ENCODE measurements at regions not wholly inside any gene's neighbourhood (a gene's known extent, or its start where the extent isn't known, plus 50 kb on each side); places are given as distances from the start of the nearest gene placed in this dataset.

DNA sequence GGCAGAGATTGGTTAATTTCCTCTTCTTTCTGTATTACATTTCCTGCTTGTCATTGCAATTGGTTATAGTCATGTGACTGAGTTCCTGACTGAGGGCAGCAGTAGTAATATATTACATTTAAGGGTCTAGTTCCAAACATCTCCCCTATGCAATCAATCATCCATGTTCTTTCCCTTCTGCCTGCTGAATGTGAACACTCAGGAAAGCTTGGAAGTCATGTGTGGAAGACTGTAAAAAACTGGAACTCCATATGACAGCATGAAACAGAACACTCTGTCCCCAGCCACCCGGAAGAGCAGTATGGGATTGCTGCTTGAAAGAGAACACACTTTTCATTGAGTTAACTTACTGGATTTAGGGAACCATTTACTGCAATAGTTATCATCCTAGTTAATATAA is 459.7 kb upstream of the SEMA3A start:
- intact Hi-C loops (cut with micrococcal nuclease; ENCODE audit: unreplicated experiment) (no loop called here), in situ Hi-C loops (cut with MboI) (no loop called here)
- no peaks in the 10 kb centered on the region for H3K27me3 ChIP-seq (replicated peaks in 1 of 2; ENCODE audit: control insufficient read depth in 2 of 2, insufficient read depth in 2 of 2, low read length in 1 of 2)
- no peaks in the 10 kb centered on the region for H3K9me3 ChIP-seq (replicated peaks; ENCODE audit: control insufficient read depth, insufficient read depth, low read length)
- no peaks in the 10 kb centered on the region for H3K36me3 ChIP-seq (ENCODE audit: control insufficient read depth in 2 of 2, insufficient read depth in 2 of 2, low read length in 1 of 2)
- H4K20me1 ChIP-seq (ENCODE audit: control insufficient read depth, insufficient read depth) = no peaks in the 10 kb centered on the region
- DNase-seq (ENCODE audit: low read depth, low spot score) (no peak), FAIRE-seq (no peak), ATAC-seq (no peak)
- no TSS peak for BruUV-seq (replicated peaks)
- no peak overlapping the region for H3K27ac ChIP-seq (ENCODE audit: control insufficient read depth, insufficient read depth)
- WGBS (ENCODE audit: insufficient coverage, insufficient replicate concordance, low lambda C conversion rate, missing lambda C conversion rate) = 79% methylated on average over 1 of the region's 1 CpG
- RAD21 ChIA-PET (ENCODE audit: unreplicated experiment) = no interaction called here
- no peaks in the 10 kb centered on the region for H3K79me2 ChIP-seq (ENCODE audit: control insufficient read depth, insufficient read depth, low read length)
- TF ChIP-seq SUZ12 (IDR thresholded peaks at IDR 0.05; ENCODE audit: unreplicated experiment) (no peak), KDM1A (IDR thresholded peaks at IDR 0.05; ENCODE audit: borderline replicate concordance) (no peak), TCF7 (IDR thresholded peaks at IDR 0.05; ENCODE audit: borderline replicate concordance) (no peak), HDGF (IDR thresholded peaks at IDR 0.05) (no peak)
- SMC1A ChIA-PET (ENCODE audit: uncharacterized antibody, unreplicated experiment) = interaction anchor here (1.1 kb wide), 1 partner anchor 18 kb away, joined by 3 read pairs; no protein-coding TSS in a partner anchor
- H3K4me2 ChIP-seq (ENCODE audit: control insufficient read depth, insufficient read depth) = no peak overlapping the region
- no peak overlapping the region for H2AFZ ChIP-seq (ENCODE audit: control insufficient read depth, low read depth, low read length)
- H3K9ac ChIP-seq (ENCODE audit: control insufficient read depth, insufficient read depth, low read length) = no peak overlapping the region
- H3K4me3 ChIP-seq = no peak overlapping the region
- H3K4me1 ChIP-seq (ENCODE audit: control insufficient read depth, insufficient read depth, low read length) = no peaks in the 10 kb centered on the region
- POLR2A ChIA-PET = no interaction called here
- CTCF ChIA-PET = interaction anchor here (0.6 kb wide), 1 partner anchor 18 kb away, joined by 3 read pairs; no protein-coding TSS in a partner anchor

DNA sequence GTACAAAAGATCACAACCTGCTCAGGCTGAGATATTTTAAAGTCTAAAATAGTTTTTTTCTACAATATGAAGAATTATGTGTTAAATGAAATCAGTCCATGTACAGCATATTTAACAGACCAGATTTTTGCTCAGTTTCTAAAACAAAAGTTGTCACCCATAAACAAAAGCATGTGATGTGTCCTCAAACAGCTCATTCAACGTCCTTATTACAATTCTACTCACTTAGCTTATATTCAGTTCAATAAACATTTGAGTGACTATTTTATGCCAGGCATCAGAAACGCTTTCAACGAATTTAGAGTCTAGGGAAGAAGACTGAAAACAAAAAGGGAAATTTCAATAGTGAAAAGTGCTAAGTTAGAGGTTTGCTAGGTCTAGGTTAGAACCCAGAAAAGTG is 457.3 kb upstream of the SEMA3A start:
- Histone ChIP-seq H3K4me1 (ENCODE audit: control insufficient read depth, insufficient read depth, low read length) (no peaks in the 10 kb centered on the region), H3K27ac (ENCODE audit: control insufficient read depth, insufficient read depth) (no peak overlapping the region), H3K36me3 (ENCODE audit: control insufficient read depth in 2 of 2, insufficient read depth in 2 of 2, low read length in 1 of 2) (no peaks in the 10 kb centered on the region), H3K27me3 (replicated peaks in 1 of 2; ENCODE audit: control insufficient read depth in 2 of 2, insufficient read depth in 2 of 2, low read length in 1 of 2) (no peaks in the 10 kb centered on the region), H2AFZ (ENCODE audit: control insufficient read depth, low read depth, low read length) (no peak overlapping the region), H3K9me3 (replicated peaks; ENCODE audit: control insufficient read depth, insufficient read depth, low read length) (no peaks in the 10 kb centered on the region), H3K4me2 (ENCODE audit: control insufficient read depth, insufficient read depth) (no peak overlapping the region), H4K20me1 (ENCODE audit: control insufficient read depth, insufficient read depth) (no peaks in the 10 kb centered on the region), H3K4me3 (no peak overlapping the region), H3K79me2 (ENCODE audit: control insufficient read depth, insufficient read depth, low read length) (no peaks in the 10 kb centered on the region), H3K9ac (ENCODE audit: control insufficient read depth, insufficient read depth, low read length) (no peak overlapping the region)
- in situ Hi-C loops (cut with MboI) = no loop called here
- CTCF ChIA-PET = no interaction called here
- DNase-seq (ENCODE audit: low read depth, low spot score) (no peak), FAIRE-seq (no peak), ATAC-seq (no peak)
- BruUV-seq (replicated peaks) = no TSS peak
- SMC1A ChIA-PET (ENCODE audit: uncharacterized antibody, unreplicated experiment) = interaction anchor here (0.6 to 1.4 kb wide), 3 partner anchors 32 to 794 kb away, joined by 3 to 4 read pairs (median 4); no protein-coding TSS in a partner anchor
- WGBS (ENCODE audit: insufficient coverage, insufficient replicate concordance, low lambda C conversion rate, missing lambda C conversion rate) = 13% methylated on average over 3 of the region's 3 CpGs
- RAD21 ChIA-PET (ENCODE audit: unreplicated experiment) = no interaction called here
- intact Hi-C loops (cut with micrococcal nuclease; ENCODE audit: unreplicated experiment) = no loop called here
- POLR2A ChIA-PET = interaction anchor here (0.5 kb wide), 1 partner anchor 30 kb away, joined by 4 read pairs; no protein-coding TSS in a partner anchor
- TF ChIP-seq HDAC2 (IDR thresholded peaks at IDR 0.05) = no peak
- TF ChIP-seq JUND (IDR thresholded peaks at IDR 0.05; ENCODE audit: low read depth, low read length) = no peak
- no peak for TF ChIP-seq MTA3 (IDR thresholded peaks at IDR 0.05; ENCODE audit: borderline replicate concordance, low read length)
- TF ChIP-seq TAF1 (IDR thresholded peaks at IDR 0.05; ENCODE audit: borderline replicate concordance, low read depth, low read length) = no peak
- no peak for TF ChIP-seq ETV6 (conservative IDR thresholded peaks at IDR 0.05 in 1 of 2, IDR thresholded peaks at IDR 0.05 in 1 of 2; ENCODE audit: borderline replicate concordance in 1 of 2, low read depth in 1 of 2)
- no peak for TF ChIP-seq ZNF384 (IDR thresholded peaks at IDR 0.05; ENCODE audit: borderline replicate concordance, low read depth, low read length)
- TF ChIP-seq NBN (IDR thresholded peaks at IDR 0.05) = no peak
- TF ChIP-seq TCF7 (IDR thresholded peaks at IDR 0.05; ENCODE audit: borderline replicate concordance) = no peak
- TF ChIP-seq DPF2 (IDR thresholded peaks at IDR 0.05) = no peak
- no peak for TF ChIP-seq KAT2A (conservative IDR thresholded peaks at IDR 0.05; ENCODE audit: control insufficient read depth, low read depth, low read length)
- TF ChIP-seq, protein P1, sequence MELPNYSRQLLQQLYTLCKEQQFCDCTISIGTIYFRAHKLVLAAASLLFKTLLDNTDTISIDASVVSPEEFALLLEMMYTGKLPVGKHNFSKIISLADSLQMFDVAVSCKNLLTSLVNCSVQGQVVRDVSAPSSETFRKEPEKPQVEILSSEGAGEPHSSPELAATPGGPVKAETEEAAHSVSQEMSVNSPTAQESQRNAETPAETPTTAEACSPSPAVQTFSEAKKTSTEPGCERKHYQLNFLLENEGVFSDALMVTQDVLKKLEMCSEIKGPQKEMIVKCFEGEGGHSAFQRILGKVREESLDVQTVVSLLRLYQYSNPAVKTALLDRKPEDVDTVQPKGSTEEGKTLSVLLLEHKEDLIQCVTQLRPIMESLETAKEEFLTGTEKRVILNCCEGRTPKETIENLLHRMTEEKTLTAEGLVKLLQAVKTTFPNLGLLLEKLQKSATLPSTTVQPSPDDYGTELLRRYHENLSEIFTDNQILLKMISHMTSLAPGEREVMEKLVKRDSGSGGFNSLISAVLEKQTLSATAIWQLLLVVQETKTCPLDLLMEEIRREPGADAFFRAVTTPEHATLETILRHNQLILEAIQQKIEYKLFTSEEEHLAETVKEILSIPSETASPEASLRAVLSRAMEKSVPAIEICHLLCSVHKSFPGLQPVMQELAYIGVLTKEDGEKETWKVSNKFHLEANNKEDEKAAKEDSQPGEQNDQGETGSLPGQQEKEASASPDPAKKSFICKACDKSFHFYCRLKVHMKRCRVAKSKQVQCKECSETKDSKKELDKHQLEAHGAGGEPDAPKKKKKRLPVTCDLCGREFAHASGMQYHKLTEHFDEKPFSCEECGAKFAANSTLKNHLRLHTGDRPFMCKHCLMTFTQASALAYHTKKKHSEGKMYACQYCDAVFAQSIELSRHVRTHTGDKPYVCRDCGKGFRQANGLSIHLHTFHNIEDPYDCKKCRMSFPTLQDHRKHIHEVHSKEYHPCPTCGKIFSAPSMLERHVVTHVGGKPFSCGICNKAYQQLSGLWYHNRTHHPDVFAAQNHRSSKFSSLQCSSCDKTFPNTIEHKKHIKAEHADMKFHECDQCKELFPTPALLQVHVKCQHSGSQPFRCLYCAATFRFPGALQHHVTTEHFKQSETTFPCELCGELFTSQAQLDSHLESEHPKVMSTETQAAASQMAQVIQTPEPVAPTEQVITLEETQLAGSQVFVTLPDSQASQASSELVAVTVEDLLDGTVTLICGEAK (IDR thresholded peaks at IDR 0.05; ENCODE audit: borderline replicate concordance) = no peak
- TF ChIP-seq EGR1 (IDR thresholded peaks at IDR 0.05; ENCODE audit: borderline replicate concordance in 1 of 2, low read depth in 2 of 2, low read length in 2 of 2) = no peak

Data from GM12878 (cell line).